ENCODE measurements at regions not wholly inside any gene's neighbourhood (a gene's known extent, or its start where the extent isn't known, plus 50 kb on each side); places are given as distances from the start of the nearest gene placed in this dataset.

GRCh38 chr5:82332886-82333615 lies 54.9 kb upstream of the RPS23 start:
- WGBS, 2 donors (ENCODE audit: low coverage in 1 of 2): 56 to 73% methylated on average over 2 of the region's 2 CpGs
- no peak overlapping the region for H3K4me3 ChIP-seq
- TF ChIP-seq POLR2AphosphoS5 (IDR thresholded peaks at IDR 0.05) (no peak), CTCF (IDR thresholded peaks at IDR 0.05) (no peak), EP300 (IDR thresholded peaks at IDR 0.05; ENCODE audit: low read depth) (no peak), POLR2A (IDR thresholded peaks at IDR 0.05) (no peak)
- intact Hi-C loops (cut with DNase I; ENCODE audit: low total_unique reads) (no loop called here), in situ Hi-C loops (cut with MboI; ENCODE audit: low pct_ligation_motif_present in 1 of 4, low pct_unique_long_range_greater_than_20kb in 1 of 4, low sequenced_read_pairs in 3 of 4) (no loop called here)
- H3K27ac ChIP-seq: no peak overlapping the region
- DNase-seq: no peak
- H3K9me3 ChIP-seq: no peaks in the 10 kb centered on the region
- no peaks in the 10 kb centered on the region for H3K36me3 ChIP-seq
- H3K27me3 ChIP-seq: no peaks in the 10 kb centered on the region
- H3K4me1 ChIP-seq: peaks cover 0 to 3% (median 0%) of the 10 kb centered on the region in 4 donors

GRCh38 chr5:82332064-82332855 lies 54.1 kb upstream of the RPS23 start:
- Histone ChIP-seq H3K4me3 (no peak overlapping the region), H3K4me1 (peaks cover 0 to 3% (median 0%) of the 10 kb centered on the region in 4 donors), H3K9me3 (no peaks in the 10 kb centered on the region), H3K36me3 (no peaks in the 10 kb centered on the region), H3K27ac (no peak overlapping the region), H3K27me3 (no peaks in the 10 kb centered on the region)
- no peak for DNase-seq
- in situ Hi-C loops (cut with MboI; ENCODE audit: low pct_ligation_motif_present in 1 of 4, low pct_unique_long_range_greater_than_20kb in 1 of 4, low sequenced_read_pairs in 3 of 4): no loop called here
- TF ChIP-seq CTCF (IDR thresholded peaks at IDR 0.05): no peak
- TF ChIP-seq POLR2A (IDR thresholded peaks at IDR 0.05): no peak
- TF ChIP-seq POLR2AphosphoS5 (IDR thresholded peaks at IDR 0.05): no peak
- TF ChIP-seq EP300 (IDR thresholded peaks at IDR 0.05; ENCODE audit: low read depth): no peak
- intact Hi-C loops (cut with DNase I; ENCODE audit: low total_unique reads): no loop called here
- 84 to 93% methylated on average over 3 of the region's 3 CpGs for WGBS, 2 donors (ENCODE audit: low coverage in 1 of 2)

- 83 to 84% methylated on average over 3 to 4 of the region's 4 CpGs for WGBS, 2 donors (ENCODE audit: low coverage in 1 of 2)
- TF ChIP-seq CTCF (IDR thresholded peaks at IDR 0.05) (no peak), POLR2AphosphoS5 (IDR thresholded peaks at IDR 0.05) (no peak), EP300 (IDR thresholded peaks at IDR 0.05; ENCODE audit: low read depth) (no peak), POLR2A (IDR thresholded peaks at IDR 0.05) (no peak)
- intact Hi-C loops (cut with DNase I; ENCODE audit: low total_unique reads) (no loop called here), in situ Hi-C loops (cut with MboI; ENCODE audit: low pct_ligation_motif_present in 1 of 4, low pct_unique_long_range_greater_than_20kb in 1 of 4, low sequenced_read_pairs in 3 of 4) (no loop called here)
- Histone ChIP-seq H3K27me3 (no peaks in the 10 kb centered on the region), H3K36me3 (no peaks in the 10 kb centered on the region), H3K9me3 (no peaks in the 10 kb centered on the region), H3K27ac (no peak overlapping the region), H3K4me1 (peaks cover 0 to 3% (median 0%) of the 10 kb centered on the region in 4 donors), H3K4me3 (no peak overlapping the region)
- no peak for DNase-seq
Measured at GRCh38 chr5:82331557-82331956, 53.4 kb upstream of the RPS23 start.

GRCh38 chr5:82330530-82331270 lies 52.5 kb upstream of the RPS23 start:
- TF ChIP-seq POLR2AphosphoS5 (IDR thresholded peaks at IDR 0.05): no peak
- TF ChIP-seq CTCF (IDR thresholded peaks at IDR 0.05): no peak
- no peak for TF ChIP-seq EP300 (IDR thresholded peaks at IDR 0.05; ENCODE audit: low read depth)
- no peak for TF ChIP-seq POLR2A (IDR thresholded peaks at IDR 0.05)
- no peak for DNase-seq
- intact Hi-C loops (cut with DNase I; ENCODE audit: low total_unique reads) (no loop called here), in situ Hi-C loops (cut with MboI; ENCODE audit: low pct_ligation_motif_present in 1 of 4, low pct_unique_long_range_greater_than_20kb in 1 of 4, low sequenced_read_pairs in 3 of 4) (no loop called here)
- Histone ChIP-seq H3K36me3 (no peaks in the 10 kb centered on the region), H3K27me3 (no peaks in the 10 kb centered on the region), H3K27ac (no peak overlapping the region), H3K4me3 (no peak overlapping the region), H3K9me3 (no peaks in the 10 kb centered on the region), H3K4me1 (peaks cover 0 to 3% (median 0%) of the 10 kb centered on the region in 4 donors)
- WGBS, 2 donors (ENCODE audit: low coverage in 1 of 2): 78 to 89% methylated on average over 3 of the region's 3 CpGs

All from transverse colon (tissue), 4 donors.